SK-N-SH treated with all-trans-retinoic acid at 6 μM for 48 hours (cell line): ENCODE measurements at regions not wholly inside any gene's neighbourhood (a gene's known extent, or its start where the extent isn't known, plus 50 kb on each side); places are given as distances from the start of the nearest gene placed in this dataset.
"Not testable (repeated sequence)": the region's sequence is repeated elsewhere in the genome, so short reads cannot be mapped to it uniquely, and the experiment has no call there.

Experiments
- ATAC-seq: fragments of 200-7000 bp; cut with Tn5 transposase; 3 replicates; pipeline ENCODE4 v1.9.1; 2020; ENCODE audit warnings: mild to moderate bottlenecking, moderate library complexity
- TCF4 ChIP-seq: fragments of 250-450 bp; sonication (Bioruptor Pico); IDR thresholded peaks from 2 replicates; pipeline ENCODE4 v1.8.0; 2021; ENCODE audit warnings: mild to moderate bottlenecking, moderate library complexity, borderline replicate concordance

DNA sequence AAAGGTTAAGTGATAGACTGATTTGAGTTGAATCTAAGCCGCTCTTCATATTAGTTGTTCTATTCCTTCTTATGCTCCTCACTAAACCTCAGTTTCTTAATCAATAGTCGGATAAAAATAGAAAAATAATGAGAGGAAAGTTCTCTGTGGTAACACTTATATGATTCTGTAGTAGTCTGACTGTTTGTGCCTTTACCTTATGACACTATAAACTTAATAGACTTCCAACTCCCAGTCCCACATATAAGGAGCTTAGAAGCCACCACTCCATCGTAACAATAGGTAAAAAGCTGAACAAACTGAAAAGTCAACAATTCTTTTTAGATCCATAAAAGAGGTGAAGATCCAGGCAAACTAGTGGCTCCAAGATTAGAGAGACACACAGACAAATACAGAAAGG lies 192.3 kb downstream of the SPDYE17 start:
- ATAC-seq: not testable (repeated sequence)

DNA sequence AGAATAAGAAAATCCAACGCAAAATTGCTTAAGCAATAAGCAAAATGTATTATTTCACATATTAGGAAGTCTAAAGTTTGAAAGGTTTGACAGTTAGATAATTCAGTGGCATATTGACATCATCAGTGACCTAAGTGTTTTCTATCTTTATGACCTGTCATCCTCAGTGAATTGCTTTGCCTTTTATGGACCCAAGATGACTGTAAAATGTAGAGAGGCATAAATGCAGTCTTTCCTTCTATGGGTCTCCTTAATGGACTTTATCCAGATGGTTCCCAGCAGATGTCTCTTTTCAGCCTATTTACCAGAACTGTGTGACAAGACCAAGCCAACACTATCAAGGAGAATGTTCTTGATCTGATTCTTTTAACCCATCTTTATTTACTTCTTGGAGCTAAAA lies 192.9 kb downstream of the SPDYE17 start:
- not testable (repeated sequence) for ATAC-seq

DNA sequence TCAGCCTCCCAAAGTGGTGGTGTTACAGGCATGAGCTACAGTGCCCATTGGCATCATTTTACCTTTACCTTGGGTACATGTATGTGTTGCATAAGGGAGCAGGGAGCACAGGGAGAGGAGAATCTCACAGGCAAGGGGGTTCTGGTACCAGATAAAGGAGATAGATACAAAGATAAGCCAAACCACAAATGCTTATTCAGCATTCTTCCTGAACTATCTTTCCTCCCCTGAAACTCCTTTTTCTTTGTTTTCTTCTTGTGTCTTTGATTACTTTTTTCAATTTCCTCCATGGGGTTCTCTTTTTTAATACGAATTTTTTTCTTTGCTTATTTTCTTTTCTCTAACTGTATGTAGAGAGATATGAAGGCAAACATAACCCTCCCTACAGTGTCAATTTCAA lies 193.8 kb downstream of the SPDYE17 start:
- not testable (repeated sequence) for ATAC-seq

DNA sequence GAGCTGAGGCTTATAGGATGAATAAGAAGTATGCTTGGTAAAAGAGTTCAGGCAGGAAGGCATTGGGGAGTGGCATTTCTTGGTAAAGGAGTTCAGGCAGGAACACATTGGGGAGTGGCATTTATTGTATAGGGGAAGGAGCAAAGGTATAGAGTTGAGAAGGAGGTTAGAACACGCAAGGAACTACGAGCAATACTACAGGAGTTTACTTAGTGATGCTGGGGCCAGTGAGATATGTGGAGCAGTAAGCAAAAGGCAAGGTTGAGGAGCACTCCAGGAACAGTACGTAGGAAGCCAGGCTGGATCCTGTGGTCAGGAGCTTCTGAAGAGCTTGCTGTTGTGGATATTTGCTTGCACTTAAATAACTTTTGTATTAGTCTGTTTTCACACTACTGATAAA lies 202.2 kb upstream of the POMZP3 start:
- not testable (repeated sequence) for ATAC-seq

DNA sequence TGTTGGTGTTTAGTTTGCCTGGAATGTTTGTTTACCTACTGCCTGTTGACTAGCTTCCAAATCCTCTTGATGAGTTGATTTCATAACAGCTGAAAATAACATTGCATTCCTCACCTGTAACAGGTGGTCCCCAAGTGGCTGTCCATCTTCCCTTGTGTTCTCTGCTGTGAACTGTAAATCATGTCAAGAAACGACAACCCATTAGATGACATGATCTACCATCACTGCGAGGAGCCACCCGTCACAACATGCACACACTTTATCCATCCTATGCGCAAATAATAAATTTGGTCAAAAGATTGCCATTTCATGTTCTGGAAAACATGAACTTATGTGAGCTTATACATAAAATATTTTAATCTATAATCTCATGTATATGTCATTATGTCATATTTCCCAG lies 199.1 kb upstream of the POMZP3 start:
- ATAC-seq: not testable (repeated sequence)

DNA sequence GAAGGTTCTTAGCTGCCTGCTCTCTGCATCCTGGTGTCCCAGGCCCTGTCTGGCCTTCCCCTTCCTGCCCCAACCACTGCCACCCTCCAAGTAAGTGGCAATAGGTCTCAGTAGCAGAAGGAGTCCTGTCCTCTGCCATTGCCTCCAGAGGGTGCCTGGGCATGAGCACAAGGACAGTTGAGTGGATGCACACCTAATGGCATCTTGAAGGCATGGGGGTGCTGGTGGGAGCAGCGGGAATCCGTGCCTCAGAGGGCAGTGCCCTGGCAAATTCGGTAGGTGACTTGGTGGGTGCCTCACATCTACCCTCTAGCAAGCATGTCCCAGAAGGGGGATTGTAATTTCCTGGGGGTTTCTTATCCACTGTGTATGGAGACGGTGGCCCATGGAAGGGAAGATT lies 182.8 kb upstream of the POMZP3 start:
- ATAC-seq: not testable (repeated sequence)

DNA sequence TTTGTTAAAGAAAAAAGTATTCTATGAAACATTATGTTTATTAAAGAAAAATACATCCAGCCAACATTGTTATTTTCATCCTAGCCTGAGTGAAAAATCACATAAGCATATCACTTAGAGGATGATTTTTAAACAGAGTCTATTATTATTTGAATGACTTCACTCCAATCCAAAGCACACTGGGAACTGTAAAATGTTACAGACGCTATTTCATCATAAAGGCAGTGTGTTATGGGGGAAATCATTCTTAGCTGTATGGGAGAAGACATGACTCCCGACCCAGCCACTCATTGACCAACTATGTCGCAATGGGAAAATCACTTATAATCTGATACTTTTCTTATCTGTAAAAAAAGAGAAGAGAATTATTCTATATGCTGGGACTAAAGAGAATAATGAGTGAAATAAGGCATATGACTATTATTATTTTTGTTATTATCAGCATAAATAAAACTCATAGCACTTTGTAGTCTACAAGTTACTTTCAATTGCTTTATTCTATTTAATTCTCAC lies 180.6 kb upstream of the POMZP3 start:
- not testable (repeated sequence) for ATAC-seq

DNA sequence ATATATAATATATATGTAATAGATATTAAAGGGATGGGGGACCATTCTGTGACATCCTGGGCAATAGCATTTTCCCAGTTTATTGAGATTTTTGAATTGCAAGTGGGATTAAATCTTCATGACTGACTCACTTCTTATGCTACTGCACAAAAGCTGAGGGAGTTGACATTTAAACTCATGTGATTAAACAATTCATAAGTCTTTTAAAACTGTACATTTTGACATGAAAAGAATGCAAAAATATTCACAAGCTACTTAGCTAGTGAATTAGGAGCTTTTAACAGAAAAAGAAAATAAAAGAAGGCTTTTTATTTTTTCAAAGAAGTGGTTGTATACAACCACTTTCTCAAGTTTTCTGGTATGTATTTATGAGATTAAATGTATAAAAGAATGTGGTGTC lies 179.4 kb upstream of the POMZP3 start:
- ATAC-seq: not testable (repeated sequence)

DNA sequence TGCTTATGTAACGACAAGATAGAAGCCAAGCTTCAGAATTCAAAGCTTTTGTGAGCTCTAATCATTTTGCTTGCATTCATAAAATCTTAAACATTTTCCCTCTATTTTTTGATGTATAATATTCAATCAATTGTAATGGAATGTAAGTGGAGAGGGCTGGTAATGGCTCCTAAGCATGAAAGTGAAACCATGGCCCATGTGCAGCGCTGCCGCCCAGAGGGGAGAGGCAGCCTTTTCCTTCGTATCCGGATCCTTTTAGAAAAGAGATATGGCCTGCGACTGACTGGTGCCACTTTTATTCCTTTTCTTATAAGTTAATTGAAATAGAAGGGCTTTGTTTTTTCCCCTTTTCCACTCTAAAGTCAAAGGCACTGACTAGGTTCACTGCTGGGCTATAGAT lies 178.9 kb upstream of the POMZP3 start:
- peak; percentile 72 for ATAC-seq

DNA sequence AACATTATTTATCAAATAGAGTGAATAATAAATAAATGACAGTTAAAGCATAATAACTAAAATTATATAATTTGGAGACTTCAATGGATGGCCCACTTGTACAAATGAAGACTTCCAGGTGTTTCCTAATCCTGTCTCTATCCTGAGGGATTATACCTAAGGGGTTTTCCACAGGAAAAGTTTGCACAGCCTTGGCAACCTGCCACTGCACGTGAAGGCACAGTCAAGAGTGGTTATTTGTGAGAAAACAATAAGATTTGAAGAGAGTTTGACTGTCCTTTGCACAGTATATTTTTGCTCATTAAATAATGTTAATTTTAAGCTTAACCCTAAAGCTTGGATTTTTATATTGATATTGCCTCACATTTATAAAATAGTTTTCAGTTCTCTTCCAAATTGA lies 178.2 kb upstream of the POMZP3 start:
- not testable (repeated sequence) for ATAC-seq

DNA sequence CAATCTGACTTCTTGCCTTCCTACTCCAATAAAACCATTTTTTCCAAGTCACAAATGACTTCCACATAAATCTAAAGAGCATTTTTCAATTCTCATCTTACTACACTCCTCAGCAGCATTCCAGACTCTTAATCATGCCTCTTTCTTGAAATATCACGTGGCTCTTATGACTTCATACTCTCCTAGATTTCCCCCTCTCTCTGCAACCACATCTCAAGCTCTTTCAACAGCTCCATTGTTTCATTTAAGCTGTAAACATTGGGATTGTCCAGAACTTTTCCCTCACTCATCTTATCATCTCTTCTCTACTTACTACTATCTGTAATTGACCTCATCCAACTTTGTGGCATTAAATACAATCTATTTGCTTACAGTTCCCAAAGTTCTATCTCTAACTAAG lies 170.6 kb upstream of the POMZP3 start:
- ATAC-seq: not testable (repeated sequence)

DNA sequence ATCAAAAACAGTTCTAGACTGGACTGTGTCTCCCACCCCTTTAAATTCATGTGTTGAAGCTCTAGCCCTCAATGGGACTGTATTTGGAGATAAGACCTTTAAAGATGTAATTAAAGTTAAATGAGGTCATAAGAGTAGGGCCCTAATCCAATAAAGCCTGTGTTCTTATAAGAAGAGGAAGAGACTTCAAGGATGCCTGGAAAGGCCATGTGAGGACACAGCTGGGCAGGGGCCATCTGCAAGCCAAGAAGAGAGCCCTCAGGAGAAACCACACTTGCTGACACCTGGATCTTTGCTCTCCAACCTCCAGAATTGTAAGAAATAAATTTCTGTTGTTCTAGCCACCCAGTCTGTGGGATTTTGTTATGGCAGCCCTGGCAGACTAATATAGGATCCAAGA lies 153.6 kb upstream of the POMZP3 start:
- not testable (repeated sequence) for ATAC-seq

DNA sequence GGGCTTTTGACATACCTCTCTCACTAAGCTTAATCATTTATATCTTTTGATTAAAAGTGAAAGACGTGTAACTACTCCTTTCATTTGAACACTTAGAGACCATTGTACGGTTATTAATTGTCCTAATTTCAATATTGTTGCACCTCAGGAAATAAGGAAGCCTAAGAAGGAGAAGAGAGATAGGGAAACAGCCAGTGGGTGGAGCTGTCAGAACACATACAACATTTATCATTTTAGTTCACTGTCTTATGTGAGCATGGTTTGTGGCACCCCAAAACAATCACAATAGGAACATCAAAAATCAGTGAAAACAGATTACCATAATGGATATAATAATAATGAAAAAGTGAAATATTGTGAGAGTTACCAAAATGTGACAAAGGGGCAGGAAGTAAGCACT lies 147.2 kb upstream of the POMZP3 start:
- not testable (repeated sequence) for ATAC-seq

DNA sequence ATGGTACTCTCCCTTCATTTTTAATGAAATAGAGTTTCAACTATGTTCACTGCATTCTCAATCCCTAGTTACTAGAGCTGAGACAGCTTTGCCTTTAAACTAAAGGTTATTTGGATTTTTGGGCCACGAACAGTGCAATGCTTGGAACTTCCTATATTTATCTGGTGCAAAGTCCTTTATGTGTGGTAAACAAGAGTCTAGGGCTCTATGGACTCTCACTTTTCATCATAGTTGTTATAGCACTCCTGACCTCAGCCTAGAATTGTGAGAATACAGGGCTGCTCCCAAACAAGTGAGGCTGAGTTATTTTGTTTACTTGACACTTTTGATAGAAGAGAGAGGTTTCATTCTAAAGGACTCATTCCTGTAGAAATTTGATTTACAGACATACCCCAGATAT lies 144.9 kb upstream of the POMZP3 start:
- not testable (repeated sequence) for ATAC-seq

DNA sequence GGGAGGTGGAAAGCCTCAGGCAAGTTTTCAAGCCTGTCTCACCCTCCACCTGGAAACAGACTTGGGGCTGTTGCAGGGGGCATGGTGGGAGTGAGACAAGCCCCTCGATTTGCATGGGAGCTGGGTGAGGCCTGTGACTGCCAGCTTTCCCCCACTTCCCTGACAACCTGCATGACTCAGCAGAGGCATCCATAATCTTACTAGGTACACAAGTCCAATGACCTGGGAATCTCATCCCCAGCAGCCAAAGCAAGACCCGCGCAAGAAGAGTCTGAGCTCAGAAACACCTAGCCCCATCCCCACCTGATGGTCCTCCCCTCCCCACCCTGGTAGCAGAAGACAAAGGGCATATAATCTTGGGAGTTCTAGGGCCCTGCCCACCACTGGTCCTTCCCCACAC lies 136.9 kb upstream of the POMZP3 start:
- ATAC-seq: not testable (repeated sequence)

DNA sequence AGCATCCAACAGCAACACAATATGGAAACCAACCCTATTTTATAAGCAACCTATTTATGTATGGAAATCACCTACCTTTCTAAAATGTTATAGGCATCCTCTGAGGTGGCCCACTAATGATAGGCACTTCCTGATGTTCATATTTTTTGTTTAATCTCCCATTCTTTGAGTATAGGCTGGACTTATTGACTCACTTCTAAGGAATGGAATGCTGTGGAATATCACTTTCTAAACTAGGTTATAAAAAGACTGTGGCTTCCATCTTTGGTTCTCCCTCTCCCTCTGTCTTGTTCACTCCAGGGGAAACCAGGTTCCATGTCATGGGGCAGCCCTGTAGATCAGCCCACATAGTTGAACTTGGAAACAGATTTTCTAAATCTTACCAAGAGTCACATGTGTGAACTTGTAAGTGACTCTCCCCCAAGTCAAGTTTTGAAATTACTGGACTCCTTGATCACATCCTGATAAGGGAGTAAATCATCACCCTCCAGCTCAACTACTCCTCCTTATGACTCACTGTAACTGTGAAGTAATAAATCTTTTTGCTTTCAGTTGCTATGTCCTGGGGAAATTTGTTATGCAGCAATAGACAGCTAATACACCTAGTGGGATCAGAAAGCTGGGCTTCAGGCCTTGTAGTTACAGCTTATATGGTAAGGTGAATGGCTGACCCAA lies 133.6 kb upstream of the POMZP3 start:
- ATAC-seq: not testable (repeated sequence)

DNA sequence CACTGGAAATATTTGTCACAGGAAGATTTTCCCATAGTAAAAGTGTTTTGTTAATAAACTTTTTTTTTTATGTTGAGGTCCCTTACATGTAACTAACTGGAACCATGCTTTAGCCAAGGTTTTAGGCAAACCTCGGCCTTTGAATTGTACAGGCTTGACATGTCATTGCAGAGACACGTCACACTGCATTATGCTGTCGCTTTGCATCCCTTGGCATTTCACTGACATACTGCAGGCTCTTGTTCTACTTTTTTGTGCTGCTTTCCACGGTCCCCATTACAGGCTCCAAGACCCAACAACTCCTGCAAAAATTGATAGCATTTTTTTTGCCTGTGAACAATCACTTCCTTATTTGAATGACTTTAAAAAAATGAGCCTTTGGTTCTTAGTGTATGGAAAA lies 112.5 kb upstream of the POMZP3 start:
- peak; percentile 63; the same call in 2 of the 3 replicates for ATAC-seq
- TF ChIP-seq TCF4: peak; percentile 28; the same call in 1 of the 2 replicates

DNA sequence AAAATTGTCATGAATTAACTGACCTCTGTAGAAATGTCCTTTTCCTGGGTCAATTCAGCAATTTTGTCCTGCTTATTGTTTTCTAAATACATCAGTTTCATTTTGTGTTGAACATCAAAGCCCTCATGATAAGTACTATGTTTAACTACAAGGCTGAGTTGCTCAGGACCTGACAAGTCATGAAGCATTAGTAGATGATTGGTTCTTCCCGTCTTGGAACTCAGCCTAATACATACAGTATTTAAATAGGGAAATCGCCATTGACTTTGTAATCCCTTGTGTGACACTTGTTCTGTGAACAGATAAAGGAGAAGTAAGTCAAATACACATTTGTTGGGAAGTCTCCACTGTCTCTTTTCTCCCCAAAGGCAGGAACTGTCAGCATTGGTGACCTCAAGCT lies 109.6 kb upstream of the POMZP3 start:
- not testable (repeated sequence) for ATAC-seq

DNA sequence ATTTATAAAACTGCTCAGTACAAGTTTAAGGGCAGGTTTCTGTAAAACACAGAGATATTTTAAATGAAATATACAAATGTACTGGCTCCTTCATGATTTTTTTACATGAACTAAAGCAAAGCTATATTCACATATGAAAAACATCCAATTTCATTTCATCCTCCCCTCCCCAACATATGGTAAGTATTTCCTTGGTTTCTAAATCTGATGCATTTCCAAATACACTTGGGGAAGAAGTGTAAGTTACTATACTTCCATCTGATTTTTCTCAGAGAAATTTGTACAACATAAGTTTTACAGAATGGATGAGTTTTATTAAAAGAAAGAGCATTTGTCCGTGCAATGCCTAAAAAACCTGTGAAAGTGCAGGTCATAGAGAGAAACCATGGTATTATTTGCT lies 109.0 kb upstream of the POMZP3 start:
- not testable (repeated sequence) for ATAC-seq

DNA sequence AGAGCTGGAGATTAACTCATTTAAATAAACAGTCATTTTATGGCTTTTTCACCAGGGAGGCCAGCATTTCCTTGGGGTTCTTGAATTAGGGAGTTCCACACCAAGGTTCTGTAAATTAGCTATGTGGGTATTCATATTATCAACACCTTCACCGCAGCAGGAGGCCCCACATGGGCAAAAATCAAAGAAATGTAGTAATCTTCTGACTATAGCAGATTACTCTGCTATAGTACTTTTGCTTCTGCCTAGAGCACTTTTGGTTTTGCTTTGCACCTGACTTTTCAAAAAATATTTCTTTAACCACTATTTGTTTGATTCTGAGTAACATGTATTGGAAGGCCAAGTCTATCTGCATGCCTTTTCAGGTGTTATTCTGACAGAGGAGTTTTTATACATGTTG lies 108.6 kb upstream of the POMZP3 start:
- not testable (repeated sequence) for ATAC-seq

DNA sequence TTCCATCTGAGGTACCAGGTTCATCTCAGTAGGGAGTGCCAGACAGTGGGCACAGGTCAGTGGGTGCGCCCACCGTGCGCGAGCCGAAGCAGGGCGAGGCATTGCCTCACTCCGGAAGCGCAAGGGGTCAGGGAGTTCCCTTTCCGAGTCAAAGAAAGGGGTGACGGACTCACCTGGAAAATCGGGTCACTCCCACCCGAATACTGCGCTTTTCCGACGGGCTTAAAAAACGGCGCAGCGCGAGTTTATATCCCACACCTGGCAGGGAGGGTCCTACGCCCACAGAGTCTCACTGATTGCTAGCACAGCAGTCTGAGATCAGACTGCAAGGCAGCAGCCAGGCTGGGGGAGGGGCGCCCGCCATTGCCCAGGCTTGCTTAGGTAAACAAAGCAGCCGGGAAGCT lies 101.5 kb upstream of the POMZP3 start:
- ATAC-seq: not testable (repeated sequence)

DNA sequence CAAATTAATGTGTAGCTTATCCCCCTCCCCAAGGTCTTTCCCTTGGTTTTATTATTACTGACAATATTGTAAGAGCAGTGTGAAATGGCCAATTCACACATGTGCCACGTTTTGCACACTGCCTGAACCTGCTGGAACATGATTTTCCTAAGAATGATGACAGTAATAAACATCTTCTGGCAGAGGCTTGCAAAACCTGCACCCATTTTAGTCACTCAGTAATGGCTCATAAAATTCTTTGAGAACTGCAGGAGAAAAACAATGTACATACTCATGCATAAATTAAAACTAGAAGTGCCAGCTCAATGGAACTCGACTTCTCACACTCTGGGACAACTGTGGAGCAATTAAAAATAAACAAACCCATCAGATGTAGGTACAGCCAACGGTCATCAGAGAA lies 96.8 kb upstream of the POMZP3 start:
- not testable (repeated sequence) for ATAC-seq

DNA sequence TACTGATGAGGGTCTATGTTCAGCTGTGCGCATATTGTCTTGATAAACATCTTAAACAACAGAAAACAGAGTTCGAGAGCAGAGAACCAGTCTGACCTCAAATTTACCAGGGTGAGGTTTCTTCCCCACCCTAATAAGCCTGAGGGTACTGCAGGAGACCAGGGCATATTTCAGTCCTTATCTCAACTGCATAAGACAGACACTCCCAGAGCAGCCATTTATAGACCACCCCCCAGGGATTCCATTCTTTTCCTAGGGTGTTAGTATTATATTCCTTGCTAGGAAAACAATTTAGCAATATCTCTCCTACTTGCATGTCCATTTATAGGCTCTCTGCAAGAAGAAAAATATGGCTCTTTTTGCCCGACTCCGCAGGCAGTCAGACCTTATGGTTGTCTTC lies 89.5 kb upstream of the POMZP3 start:
- not testable (repeated sequence) for ATAC-seq

DNA sequence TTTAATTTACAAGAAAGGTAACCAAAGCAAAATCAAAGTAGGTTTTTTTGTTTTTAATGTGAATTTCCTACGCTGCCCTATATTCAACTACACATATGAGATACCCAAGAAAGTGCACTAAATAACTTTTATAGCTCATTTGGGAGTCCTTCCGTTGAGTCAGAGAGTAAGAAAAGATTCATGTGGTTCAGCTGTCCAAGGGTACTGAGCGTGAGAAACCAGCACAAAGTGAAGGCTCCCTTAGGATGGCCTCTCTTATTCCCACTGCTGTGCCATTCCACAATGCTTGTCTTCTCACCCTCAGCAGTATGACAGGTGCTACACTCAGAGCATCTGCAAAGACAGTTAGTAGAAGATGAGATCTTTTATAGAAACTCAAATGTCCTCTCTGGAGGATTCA lies 85.8 kb upstream of the POMZP3 start:
- ATAC-seq: not testable (repeated sequence)
